H1 (cell line): ENCODE measurements at regions not wholly inside any gene's neighbourhood (a gene's known extent, or its start where the extent isn't known, plus 50 kb on each side); places are given as distances from the start of the nearest gene placed in this dataset.

ENCODE experiments used
- CTCF ChIA-PET: fragments of 300-600 bp; sonication (Branson Sonifier 250); formaldehyde crosslinking; loops from one replicate; lab custom pipeline; 2021; ENCODE audit not compliant: partially characterized antibody; lab: Charles Lee
- POLR2A ChIA-PET: fragments of 300-600 bp; sonication (Branson Sonifier 250); formaldehyde crosslinking; loops from one replicate; lab custom pipeline; 2021; ENCODE audit warnings: inconsistent platforms; ENCODE audit not compliant: partially characterized antibody; lab: Charles Lee
- DNase-seq, 2 experiments: peaks; one replicate each; pipeline versions ENCODE4 v3.0.0 to v3.0.0-alpha.2; 2010 to 2022; ENCODE audit warnings: low spot score in 2 of 2, low read depth in 1 of 2, mixed read lengths in 1 of 2
- FAIRE-seq: peaks from 2 replicates; lab custom pipeline; 2011; peaks lifted over from hg19 to GRCh38; lab: Jason Lieb, UNC
- H2AFZ ChIP-seq: 2 replicates; pipeline ENCODE4 v1.8.1; 2012; ENCODE audit warnings: low read length, inconsistent platforms
- H2AK5ac ChIP-seq: 2 replicates; pipeline ENCODE4 v1.6.1; 2013; ENCODE audit warnings: low read depth, low read length
- H2BK120ac ChIP-seq: replicated peaks from 2 replicates; pipeline ENCODE3; 2013; ENCODE audit warnings: low read depth, low read length, inconsistent platforms
- H2BK12ac ChIP-seq: 2 replicates; pipeline ENCODE4 v1.6.1; 2013; ENCODE audit warnings: low read depth, low read length
- H2BK15ac ChIP-seq: 2 replicates; pipeline ENCODE4 v1.6.1; 2013; ENCODE audit warnings: low read length
- H2BK20ac ChIP-seq: 2 replicates; pipeline ENCODE4 v1.6.1; 2013; ENCODE audit warnings: low read length
- H2BK5ac ChIP-seq: 2 replicates; pipeline ENCODE4 v1.6.1; 2013; ENCODE audit warnings: low read depth, low read length
- H3K14ac ChIP-seq: 2 replicates; pipeline ENCODE4 v1.6.1; 2013; ENCODE audit warnings: inconsistent platforms; ENCODE audit not compliant: insufficient read length
- H3K18ac ChIP-seq: 2 replicates; pipeline ENCODE4 v1.6.1; 2013; ENCODE audit warnings: low read length; ENCODE audit errors: extremely low read depth
- H3K23ac ChIP-seq: 2 replicates; pipeline ENCODE4 v1.6.1; 2013; ENCODE audit warnings: inconsistent platforms; ENCODE audit not compliant: insufficient read length
- H3K23me2 ChIP-seq: 2 replicates; pipeline ENCODE4 v1.6.1; 2013; ENCODE audit warnings: low read depth, low read length
- H3K27ac ChIP-seq: 2 replicates; pipeline ENCODE4 v1.6.1; 2011; ENCODE audit warnings: low read depth, low read length, inconsistent platforms
- H3K27me3 ChIP-seq, 4 experiments: replicated peaks in 1 of 4; 1 replicate in 1 of 4; 2 replicates in 3 of 4; pipeline versions ENCODE4 v1.6.1 to v1.8.1; 2011 to 2013; ENCODE audit warnings: low read length in 3 of 4, mild to moderate bottlenecking in 3 of 4, inconsistent platforms in 2 of 4, mixed read lengths in 2 of 4, moderate library complexity in 1 of 4; ENCODE audit not compliant: control insufficient read depth in 3 of 4, insufficient read depth in 3 of 4; ENCODE audit errors: extremely low read depth in 1 of 4
- H3K36me3 ChIP-seq, 4 experiments: 2 replicates each; pipeline versions ENCODE4 v1.6.1 to v1.8.1; 2011 to 2013; ENCODE audit warnings: mild to moderate bottlenecking in 4 of 4, low read length in 3 of 4, moderate library complexity in 2 of 4, control low read depth in 1 of 4, inconsistent platforms in 1 of 4; ENCODE audit not compliant: insufficient read depth in 4 of 4, control insufficient read depth in 2 of 4
- H3K4ac ChIP-seq: replicated peaks from 2 replicates; pipeline ENCODE3; 2013; ENCODE audit warnings: low read length, low read depth, mixed read lengths, inconsistent platforms; ENCODE audit not compliant: insufficient read length
- H3K4me1 ChIP-seq, 4 experiments: replicated peaks in 1 of 4; 1 replicate in 1 of 4; 2 replicates in 3 of 4; pipeline versions ENCODE4 v1.6.1 to v1.8.1; 2011 to 2013; ENCODE audit warnings: low read length in 3 of 4, inconsistent platforms in 2 of 4, mixed read lengths in 1 of 4; ENCODE audit not compliant: insufficient read depth in 4 of 4, control insufficient read depth in 3 of 4
- H3K4me2 ChIP-seq, 2 experiments: 2 replicates each; pipeline versions ENCODE4 v1.6.1 to v1.8.1; 2011 to 2013; ENCODE audit warnings: low read depth in 2 of 2, low read length in 2 of 2, control low read depth in 1 of 2, inconsistent platforms in 1 of 2, mild to moderate bottlenecking in 1 of 2; ENCODE audit not compliant: insufficient read depth in 1 of 2
- H3K4me3 ChIP-seq, 4 experiments: fragments of 200-600, 300-600 bp in 1 of 4; sonication (generic), shearing (Covaris generic), sonication (Bioruptor Twin) in 1 of 4; 2 replicates each; pipeline versions ENCODE4 v1.5.1 to v1.8.1; 2011 to 2016; ENCODE audit warnings: low read length in 4 of 4, low read depth in 3 of 4, control low read depth in 2 of 4, inconsistent platforms in 2 of 4, mild to moderate bottlenecking in 2 of 4, mixed read lengths in 1 of 4, moderate library complexity in 1 of 4; ENCODE audit not compliant: insufficient read depth in 2 of 4; ENCODE audit errors: extremely low read depth in 1 of 4
- H3K56ac ChIP-seq: replicated peaks from 2 replicates; pipeline ENCODE3; 2013; ENCODE audit warnings: low read depth, mild to moderate bottlenecking, mixed read lengths, low read length, inconsistent platforms; ENCODE audit not compliant: insufficient read length
- H3K79me1 ChIP-seq: 2 replicates; pipeline ENCODE4 v1.6.1; 2013; ENCODE audit warnings: low read depth, low read length, control low read depth
- H3K79me2 ChIP-seq, 2 experiments: 2 replicates each; pipeline versions ENCODE4 v1.6.1 to v1.8.1; 2012 to 2013; ENCODE audit warnings: low read length in 2 of 2, mild to moderate bottlenecking in 2 of 2, inconsistent platforms in 1 of 2; ENCODE audit not compliant: insufficient read depth in 2 of 2, control insufficient read depth in 1 of 2
- H3K9ac ChIP-seq, 4 experiments: replicated peaks in 1 of 4; 1 replicate in 1 of 4; 2 replicates in 3 of 4; pipeline versions ENCODE4 v1.6.1 to v1.8.1; 2011 to 2013; ENCODE audit warnings: low read depth in 3 of 4, low read length in 3 of 4, control low read depth in 2 of 4, mild to moderate bottlenecking in 2 of 4, moderate library complexity in 2 of 4, inconsistent platforms in 1 of 4; ENCODE audit errors: extremely low read depth in 1 of 4
- H3K9me3 ChIP-seq, 2 experiments: 2 replicates each; pipeline versions ENCODE4 v1.6.1 to v1.8.1; 2012 to 2013; ENCODE audit warnings: mild to moderate bottlenecking in 2 of 2, moderate library complexity in 2 of 2, control low read depth in 1 of 2, inconsistent platforms in 1 of 2, low read depth in 1 of 2, low read length in 1 of 2, mixed read lengths in 1 of 2; ENCODE audit not compliant: insufficient read depth in 2 of 2
- H4K20me1 ChIP-seq, 2 experiments: replicated peaks in 1 of 2; 2 replicates each; pipeline versions ENCODE3 to v1.8.1; 2011 to 2013; ENCODE audit warnings: inconsistent platforms in 2 of 2, low read length in 2 of 2, mild to moderate bottlenecking in 1 of 2; ENCODE audit not compliant: insufficient read depth in 2 of 2, control insufficient read depth in 1 of 2
- H4K5ac ChIP-seq: 2 replicates; pipeline ENCODE4 v1.6.1; 2013; ENCODE audit warnings: low read length, low read depth, mixed read lengths, inconsistent platforms; ENCODE audit not compliant: insufficient read length
- H4K8ac ChIP-seq: 2 replicates; pipeline ENCODE4 v1.8.0; 2013; ENCODE audit warnings: mild to moderate bottlenecking, moderate library complexity, low read length, inconsistent platforms; ENCODE audit not compliant: insufficient read depth; ENCODE audit errors: extremely low read depth
- H4K91ac ChIP-seq: replicated peaks from 2 replicates; pipeline ENCODE3; 2013; ENCODE audit warnings: low read length, mixed read lengths, inconsistent platforms; ENCODE audit not compliant: insufficient read length
- ASH2L ChIP-seq: fragments of 200-600, 300-600 bp; sonication (generic); IDR thresholded peaks from one replicate; pipeline ENCODE4 v1.7.1; 2017; ENCODE audit warnings: low read length
- BCL11A ChIP-seq, 2 experiments: IDR thresholded peaks; one replicate each; pipeline ENCODE4 v1.6.1; 2011; ENCODE audit warnings: low read depth in 2 of 2, low read length in 2 of 2, mild to moderate bottlenecking in 2 of 2
- GTF2F1 ChIP-seq: IDR thresholded peaks from 2 replicates; pipeline ENCODE4 v1.6.1; 2012; ENCODE audit warnings: low read depth, low read length, improper control_type of control experiment, borderline replicate concordance
- HDAC2 ChIP-seq, 2 experiments: fragments of 300-600 bp in 1 of 2; sonication (generic) in 1 of 2; IDR thresholded peaks; 2 replicates each; pipeline ENCODE4 v1.6.1; 2011 to 2012; ENCODE audit warnings: low read depth in 2 of 2, low read length in 2 of 2, mild to moderate bottlenecking in 2 of 2, moderate library complexity in 2 of 2, borderline replicate concordance in 1 of 2, inconsistent platforms in 1 of 2
- RBBP5 ChIP-seq: IDR thresholded peaks from 2 replicates; pipeline ENCODE4 v1.7.1; 2012; ENCODE audit warnings: low read depth, mild to moderate bottlenecking, inconsistent platforms, low read length, moderate library complexity, borderline replicate concordance
- WGBS, 2 experiments: shearing (Covaris generic) in 1 of 2; methylation state at CpG; one replicate each; pipeline versions ENCODE4 v1.1.6 to v1.1.7; 2013 to 2015; ENCODE audit warnings: low lambda C conversion rate in 2 of 2, mixed read lengths in 2 of 2, inconsistent platforms in 1 of 2, low coverage in 1 of 2, missing lambda C conversion rate in 1 of 2; ENCODE audit not compliant: insufficient replicate concordance in 2 of 2, insufficient coverage in 1 of 2, insufficient read length in 1 of 2; ENCODE audit errors: extremely low coverage in 1 of 2, missing lambda C conversion rate in 1 of 2; 5-methylcytosine and 5-hydroxymethylcytosine counted together

- no peak overlapping the region for H3K4ac ChIP-seq
- no peaks in the 10 kb centered on the region for H3K79me2 ChIP-seq
- ChIA-PET POLR2A (no interaction called here), CTCF (no interaction called here)
- H2BK12ac ChIP-seq: no peak overlapping the region
- no peak overlapping the region for H3K23ac ChIP-seq
- peaks cover 2 to 16% (median 11%) of the 10 kb centered on the region in 4 experiments; a peak in 6 of 7 replicates for H3K27me3 ChIP-seq
- H2BK20ac ChIP-seq: no peak overlapping the region
- no peak overlapping the region for H3K56ac ChIP-seq
- no peak for DNase-seq
- no peak overlapping the region for H2BK120ac ChIP-seq
- no peak for FAIRE-seq
- no peak overlapping the region for H3K18ac ChIP-seq
- H3K36me3 ChIP-seq: no peaks in the 10 kb centered on the region
- H4K91ac ChIP-seq: no peak overlapping the region
- H3K14ac ChIP-seq: no peak overlapping the region
- H3K23me2 ChIP-seq: no peaks in the 10 kb centered on the region
- no peak overlapping the region for H2AK5ac ChIP-seq
- H3K79me1 ChIP-seq: no peaks in the 10 kb centered on the region
- H3K9ac ChIP-seq: no peak overlapping the region
- H2BK15ac ChIP-seq: no peak overlapping the region
- no peaks in the 10 kb centered on the region for H3K9me3 ChIP-seq
- no peak overlapping the region for H3K4me3 ChIP-seq
- H2BK5ac ChIP-seq: no peak overlapping the region
- no peak for TF ChIP-seq ASH2L
- no peak for TF ChIP-seq HDAC2 (IDR thresholded peaks at IDR 0.05; ENCODE audit: borderline replicate concordance in 1 of 2, low read depth in 2 of 2, low read length in 2 of 2)
- no peak for TF ChIP-seq RBBP5
- no peak for TF ChIP-seq BCL11A (IDR thresholded peaks at IDR 0.05; ENCODE audit: low read depth in 2 of 2, low read length in 2 of 2)
- TF ChIP-seq GTF2F1: no peak
- 87% methylated on average over 4 of the region's 4 CpGs; no CpG with 5 or more reads in 1 of the 2 experiments for WGBS, 2 experiments
- no peak overlapping the region for H4K5ac ChIP-seq
- H4K8ac ChIP-seq: no peak overlapping the region
- H3K27ac ChIP-seq: no peak overlapping the region
- no peak overlapping the region for H3K4me2 ChIP-seq
- no peaks in the 10 kb centered on the region; a peak in 1 of 7 replicates for H3K4me1 ChIP-seq
- H4K20me1 ChIP-seq: no peaks in the 10 kb centered on the region
- no peak overlapping the region for H2AFZ ChIP-seq
Observed at GRCh38 chr2:176658708-176659107, 389.5 kb downstream of the MTX2 start.
